ENCODE measurements at regions not wholly inside any gene's neighbourhood (a gene's known extent, or its start where the extent isn't known, plus 50 kb on each side); places are given as distances from the start of the nearest gene placed in this dataset.

DNA sequence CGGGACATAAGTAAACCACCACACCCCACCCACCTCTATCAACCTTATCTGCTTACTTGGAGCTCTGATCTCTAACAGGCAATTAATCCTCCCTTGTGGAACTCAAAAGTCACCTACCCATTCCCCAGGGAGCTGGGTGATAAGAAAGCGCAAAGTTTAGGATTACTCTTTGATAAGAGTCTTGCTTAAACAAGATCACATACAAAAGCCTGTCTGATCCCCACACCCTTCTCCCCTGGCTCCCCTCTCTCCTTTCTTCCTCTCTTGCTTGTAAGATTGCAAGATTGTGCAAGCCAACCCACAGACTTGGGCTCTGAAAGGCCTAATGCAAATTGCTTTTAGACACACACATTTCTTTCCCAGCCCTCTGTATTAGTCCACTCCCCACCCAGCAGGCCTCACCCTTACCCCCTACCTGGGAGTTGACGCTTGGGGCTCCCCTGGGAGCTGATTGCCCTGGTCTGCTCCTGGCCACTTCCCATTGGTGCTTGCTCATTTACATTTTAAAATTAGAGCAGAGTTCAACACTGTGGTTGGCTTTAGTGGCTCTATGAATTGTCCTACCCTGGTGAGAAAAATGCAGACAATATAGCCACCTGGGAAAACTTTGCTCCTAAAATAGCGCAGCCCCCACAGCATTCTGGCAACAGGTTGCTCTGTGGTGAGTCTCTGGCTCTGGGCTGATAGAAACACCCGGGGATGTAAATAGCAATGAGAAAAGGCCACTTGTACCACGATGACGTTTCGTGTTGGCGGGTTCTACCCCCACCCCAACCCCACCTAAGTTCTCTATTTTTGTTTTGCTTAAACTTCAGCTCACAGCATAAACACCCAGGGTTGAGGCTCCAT is 58.9 kb upstream of the EPCAM start:
- TF ChIP-seq EZH2phosphoT487 (IDR thresholded peaks at IDR 0.05; ENCODE audit: low read length) (no peak), EZH2 (optimal IDR thresholded peaks at IDR 0.05; ENCODE audit: low read depth, low read length) (no peak)
- TF ChIP-seq, protein P1, sequence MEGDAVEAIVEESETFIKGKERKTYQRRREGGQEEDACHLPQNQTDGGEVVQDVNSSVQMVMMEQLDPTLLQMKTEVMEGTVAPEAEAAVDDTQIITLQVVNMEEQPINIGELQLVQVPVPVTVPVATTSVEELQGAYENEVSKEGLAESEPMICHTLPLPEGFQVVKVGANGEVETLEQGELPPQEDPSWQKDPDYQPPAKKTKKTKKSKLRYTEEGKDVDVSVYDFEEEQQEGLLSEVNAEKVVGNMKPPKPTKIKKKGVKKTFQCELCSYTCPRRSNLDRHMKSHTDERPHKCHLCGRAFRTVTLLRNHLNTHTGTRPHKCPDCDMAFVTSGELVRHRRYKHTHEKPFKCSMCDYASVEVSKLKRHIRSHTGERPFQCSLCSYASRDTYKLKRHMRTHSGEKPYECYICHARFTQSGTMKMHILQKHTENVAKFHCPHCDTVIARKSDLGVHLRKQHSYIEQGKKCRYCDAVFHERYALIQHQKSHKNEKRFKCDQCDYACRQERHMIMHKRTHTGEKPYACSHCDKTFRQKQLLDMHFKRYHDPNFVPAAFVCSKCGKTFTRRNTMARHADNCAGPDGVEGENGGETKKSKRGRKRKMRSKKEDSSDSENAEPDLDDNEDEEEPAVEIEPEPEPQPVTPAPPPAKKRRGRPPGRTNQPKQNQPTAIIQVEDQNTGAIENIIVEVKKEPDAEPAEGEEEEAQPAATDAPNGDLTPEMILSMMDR (IDR thresholded peaks at IDR 0.05; ENCODE audit: low read length): no peak
